ENCODE measurements at regions not wholly inside any gene's neighbourhood (a gene's known extent, or its start where the extent isn't known, plus 50 kb on each side); places are given as distances from the start of the nearest gene placed in this dataset.

GRCh38 chr4:24121395-24122175, 231.7 kb upstream of the PPARGC1A start:
- H3K36me3 ChIP-seq (ENCODE audit: control insufficient read depth, insufficient read depth, low read length), result no peaks in the 10 kb centered on the region
- H3K9me3 ChIP-seq (ENCODE audit: control insufficient read depth, low read length), result no peaks in the 10 kb centered on the region
- WGBS, 2 experiments (ENCODE audit: insufficient coverage in 2 of 2), result 89 to 90% methylated on average over 12 of the region's 15 CpGs
- H3K4me1 ChIP-seq (ENCODE audit: control insufficient read depth, insufficient read depth, low read length, poor library complexity, severe bottlenecking), result no peaks in the 10 kb centered on the region
- no peak overlapping the region for H3K4me3 ChIP-seq (ENCODE audit: extremely low read depth, insufficient read depth, low read length, poor library complexity, severe bottlenecking)
- H3K27ac ChIP-seq (ENCODE audit: low read depth, low read length, severe bottlenecking), result no peak overlapping the region

- H3K36me3 ChIP-seq (ENCODE audit: control insufficient read depth, insufficient read depth, low read length), result no peaks in the 10 kb centered on the region
- H3K9me3 ChIP-seq (ENCODE audit: control insufficient read depth, low read length), result no peaks in the 10 kb centered on the region
- no peaks in the 10 kb centered on the region for H3K4me1 ChIP-seq (ENCODE audit: control insufficient read depth, insufficient read depth, low read length, poor library complexity, severe bottlenecking)
- whole genome bisulfite sequencing, 2 experiments (ENCODE audit: insufficient coverage in 2 of 2), result 85 to 88% methylated on average over 8 of the region's 8 CpGs
- H3K4me3 ChIP-seq (ENCODE audit: extremely low read depth, insufficient read depth, low read length, poor library complexity, severe bottlenecking), result no peak overlapping the region
- H3K27ac ChIP-seq (ENCODE audit: low read depth, low read length, severe bottlenecking), result no peak overlapping the region
Measured at GRCh38 chr4:24117975-24118374, 228.1 kb upstream of the PPARGC1A start.

- Histone ChIP-seq H3K27ac (ENCODE audit: low read depth, low read length, severe bottlenecking) (no peak overlapping the region), H3K9me3 (ENCODE audit: control insufficient read depth, low read length) (no peaks in the 10 kb centered on the region), H3K4me3 (ENCODE audit: extremely low read depth, insufficient read depth, low read length, poor library complexity, severe bottlenecking) (no peak overlapping the region), H3K36me3 (ENCODE audit: control insufficient read depth, insufficient read depth, low read length) (no peaks in the 10 kb centered on the region), H3K4me1 (ENCODE audit: control insufficient read depth, insufficient read depth, low read length, poor library complexity, severe bottlenecking) (no peaks in the 10 kb centered on the region)
- 88% methylated on average over 1 to 2 of the region's 3 CpGs for WGBS, 2 experiments (ENCODE audit: insufficient coverage in 2 of 2)
Measured at GRCh38 chr4:24116107-24116506, 226.3 kb upstream of the PPARGC1A start.

GRCh38 chr4:24114919-24115500, 225.2 kb upstream of the PPARGC1A start:
- 97 to 100% methylated on average over 2 to 5 of the region's 8 CpGs for WGBS, 2 experiments (ENCODE audit: insufficient coverage in 2 of 2)
- Histone ChIP-seq H3K36me3 (ENCODE audit: control insufficient read depth, insufficient read depth, low read length) (no peaks in the 10 kb centered on the region), H3K4me1 (ENCODE audit: control insufficient read depth, insufficient read depth, low read length, poor library complexity, severe bottlenecking) (no peaks in the 10 kb centered on the region), H3K27ac (ENCODE audit: low read depth, low read length, severe bottlenecking) (no peak overlapping the region), H3K9me3 (ENCODE audit: control insufficient read depth, low read length) (no peaks in the 10 kb centered on the region), H3K4me3 (ENCODE audit: extremely low read depth, insufficient read depth, low read length, poor library complexity, severe bottlenecking) (no peak overlapping the region)

GRCh38 chr4:24114444-24114843, 224.6 kb upstream of the PPARGC1A start:
- Histone ChIP-seq H3K27ac (ENCODE audit: low read depth, low read length, severe bottlenecking) (no peak overlapping the region), H3K4me3 (ENCODE audit: extremely low read depth, insufficient read depth, low read length, poor library complexity, severe bottlenecking) (no peak overlapping the region), H3K36me3 (ENCODE audit: control insufficient read depth, insufficient read depth, low read length) (no peaks in the 10 kb centered on the region), H3K4me1 (ENCODE audit: control insufficient read depth, insufficient read depth, low read length, poor library complexity, severe bottlenecking) (no peaks in the 10 kb centered on the region), H3K9me3 (ENCODE audit: control insufficient read depth, low read length) (no peaks in the 10 kb centered on the region)
- WGBS, 2 experiments (ENCODE audit: insufficient coverage in 2 of 2), result 83 to 90% methylated on average over 2 to 3 of the region's 4 CpGs

GRCh38 chr4:24112466-24112865, 222.6 kb upstream of the PPARGC1A start:
- Histone ChIP-seq H3K4me1 (ENCODE audit: control insufficient read depth, insufficient read depth, low read length, poor library complexity, severe bottlenecking) (no peaks in the 10 kb centered on the region), H3K4me3 (ENCODE audit: extremely low read depth, insufficient read depth, low read length, poor library complexity, severe bottlenecking) (no peak overlapping the region), H3K27ac (ENCODE audit: low read depth, low read length, severe bottlenecking) (no peak overlapping the region), H3K9me3 (ENCODE audit: control insufficient read depth, low read length) (no peaks in the 10 kb centered on the region), H3K36me3 (ENCODE audit: control insufficient read depth, insufficient read depth, low read length) (no peaks in the 10 kb centered on the region)
- no CpG with 5 or more reads among the region's 2 CpGs for WGBS, 2 experiments (ENCODE audit: insufficient coverage in 2 of 2)

- Histone ChIP-seq H3K27ac (ENCODE audit: low read depth, low read length, severe bottlenecking) (no peak overlapping the region), H3K4me3 (ENCODE audit: extremely low read depth, insufficient read depth, low read length, poor library complexity, severe bottlenecking) (no peak overlapping the region), H3K4me1 (ENCODE audit: control insufficient read depth, insufficient read depth, low read length, poor library complexity, severe bottlenecking) (peaks cover 27% of the 10 kb centered on the region), H3K36me3 (ENCODE audit: control insufficient read depth, insufficient read depth, low read length) (no peaks in the 10 kb centered on the region), H3K9me3 (ENCODE audit: control insufficient read depth, low read length) (no peaks in the 10 kb centered on the region)
- 94 to 100% methylated on average over 1 to 2 of the region's 2 CpGs for WGBS, 2 experiments (ENCODE audit: insufficient coverage in 2 of 2)
Measured at GRCh38 chr4:24108567-24108966, 218.7 kb upstream of the PPARGC1A start.

GRCh38 chr4:24105327-24106038, 215.6 kb upstream of the PPARGC1A start:
- Histone ChIP-seq H3K9me3 (ENCODE audit: control insufficient read depth, low read length) (no peaks in the 10 kb centered on the region), H3K4me1 (ENCODE audit: control insufficient read depth, insufficient read depth, low read length, poor library complexity, severe bottlenecking) (peaks cover 31% of the 10 kb centered on the region), H3K27ac (ENCODE audit: low read depth, low read length, severe bottlenecking) (peak overlapping the region; percentile 29), H3K36me3 (ENCODE audit: control insufficient read depth, insufficient read depth, low read length) (no peaks in the 10 kb centered on the region), H3K4me3 (ENCODE audit: extremely low read depth, insufficient read depth, low read length, poor library complexity, severe bottlenecking) (no peak overlapping the region)
- 80 to 82% methylated on average over 7 of the region's 10 CpGs for WGBS, 2 experiments (ENCODE audit: insufficient coverage in 2 of 2)

GRCh38 chr4:24104158-24104565, 214.3 kb upstream of the PPARGC1A start:
- Histone ChIP-seq H3K9me3 (ENCODE audit: control insufficient read depth, low read length) (no peaks in the 10 kb centered on the region), H3K36me3 (ENCODE audit: control insufficient read depth, insufficient read depth, low read length) (no peaks in the 10 kb centered on the region), H3K27ac (ENCODE audit: low read depth, low read length, severe bottlenecking) (peak overlapping the region; percentile 57), H3K4me1 (ENCODE audit: control insufficient read depth, insufficient read depth, low read length, poor library complexity, severe bottlenecking) (peaks cover 31% of the 10 kb centered on the region), H3K4me3 (ENCODE audit: extremely low read depth, insufficient read depth, low read length, poor library complexity, severe bottlenecking) (no peak overlapping the region)
- 89 to 94% methylated on average over 3 of the region's 6 CpGs for WGBS, 2 experiments (ENCODE audit: insufficient coverage in 2 of 2)

- 86 to 97% methylated on average over 6 of the region's 15 CpGs for WGBS, 2 experiments (ENCODE audit: insufficient coverage in 2 of 2)
- Histone ChIP-seq H3K27ac (ENCODE audit: low read depth, low read length, severe bottlenecking) (peak overlapping the region; percentile 57), H3K36me3 (ENCODE audit: control insufficient read depth, insufficient read depth, low read length) (no peaks in the 10 kb centered on the region)
Measured at GRCh38 chr4:24103434-24104157, 213.7 kb upstream of the PPARGC1A start.

More at GRCh38 chr4:24103434-24104157, 213.7 kb upstream of the PPARGC1A start:
- Histone ChIP-seq H3K4me3 (ENCODE audit: extremely low read depth, insufficient read depth, low read length, poor library complexity, severe bottlenecking) (no peak overlapping the region), H3K4me1 (ENCODE audit: control insufficient read depth, insufficient read depth, low read length, poor library complexity, severe bottlenecking) (peaks cover 31% of the 10 kb centered on the region), H3K9me3 (ENCODE audit: control insufficient read depth, low read length) (no peaks in the 10 kb centered on the region)

Measured in mesodermal cell (in vitro differentiated cells).